IPS DF 19.7 (cell line): ENCODE measurements at regions not wholly inside any gene's neighbourhood (a gene's known extent, or its start where the extent isn't known, plus 50 kb on each side); places are given as distances from the start of the nearest gene placed in this dataset.

Experiments used
- DNase-seq: peaks from one replicate; pipeline ENCODE4 v3.0.0-alpha.2; 2013; ENCODE audit warnings: low read depth, low spot score

GRCh38 chr5:77569409-77569808 is 69.1 kb downstream of the OTP start:
- DNase-seq = no peak

GRCh38 chr5:77568555-77568954 is 70.0 kb downstream of the OTP start:
- DNase-seq = no peak

- DNase-seq = no peak
These were observed 70.4 kb downstream of the OTP start for GRCh38 chr5:77568082-77568481.

- DNase-seq = no peak
These were observed 71.4 kb upstream of the WDR41 start for GRCh38 chr5:77563475-77563874.

GRCh38 chr5:77561965-77562364 is 69.8 kb upstream of the WDR41 start:
- no peak for DNase-seq

- DNase-seq = peak; percentile 23
These were observed 68.7 kb upstream of the WDR41 start for GRCh38 chr5:77560677-77561263.

- no peak for DNase-seq
These were observed 66.2 kb upstream of the WDR41 start for GRCh38 chr5:77558266-77558665.

GRCh38 chr5:77550406-77550805 is 58.3 kb upstream of the WDR41 start:
- no peak for DNase-seq

- DNase-seq = no peak
These were observed 53.2 kb upstream of the WDR41 start for GRCh38 chr5:77545285-77545684.
